GM21390 (cell line): ENCODE measurements at regions not wholly inside any gene's neighbourhood (a gene's known extent, or its start where the extent isn't known, plus 50 kb on each side); places are given as distances from the start of the nearest gene placed in this dataset.
"Not testable (repeated sequence)": the region's sequence is repeated elsewhere in the genome, so short reads cannot be mapped to it uniquely, and the experiment has no call there.

ENCODE experiments used
- ATAC-seq: cut with Tn5 transposase; IDR thresholded peaks from one replicate; pipeline ENCODE4 v1.9.1; 2021; ENCODE audit not compliant: unreplicated experiment

DNA sequence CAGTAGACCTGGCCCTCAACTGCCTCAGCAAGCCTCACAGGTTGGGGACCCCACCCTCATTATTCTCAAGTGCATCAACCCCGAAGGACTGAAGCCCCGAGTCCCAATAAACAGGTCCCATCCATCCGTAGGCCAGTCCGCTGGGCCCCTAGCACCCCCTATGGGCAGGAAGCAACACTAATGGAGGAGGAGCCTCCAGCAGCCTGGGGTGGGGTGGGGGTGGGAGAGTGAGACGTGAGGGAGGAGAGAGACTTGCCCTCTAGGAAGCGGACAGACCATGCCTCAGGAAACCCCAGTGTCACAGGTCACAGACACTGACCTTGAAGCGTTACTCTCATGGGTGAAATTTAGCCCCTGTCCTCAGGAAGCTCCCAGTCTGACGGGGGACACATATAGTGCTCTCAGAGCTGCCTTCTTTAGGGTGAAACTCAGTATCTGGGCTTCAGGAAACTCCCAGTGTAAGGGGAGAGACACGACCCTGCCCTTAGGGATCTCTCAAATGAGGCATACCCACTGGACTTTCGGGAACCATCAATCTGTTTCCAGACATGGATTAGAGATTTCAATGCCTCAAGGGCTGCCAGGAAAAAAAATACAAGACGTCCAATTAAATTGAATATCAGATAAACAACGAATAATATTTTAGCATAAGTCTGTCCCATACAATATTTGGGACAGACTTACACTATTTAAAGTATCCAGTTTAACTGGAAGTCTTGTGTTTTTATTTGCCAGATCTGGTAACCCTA, 125.8 kb downstream of the MRPL14 start:
- no peak for ATAC-seq

DNA sequence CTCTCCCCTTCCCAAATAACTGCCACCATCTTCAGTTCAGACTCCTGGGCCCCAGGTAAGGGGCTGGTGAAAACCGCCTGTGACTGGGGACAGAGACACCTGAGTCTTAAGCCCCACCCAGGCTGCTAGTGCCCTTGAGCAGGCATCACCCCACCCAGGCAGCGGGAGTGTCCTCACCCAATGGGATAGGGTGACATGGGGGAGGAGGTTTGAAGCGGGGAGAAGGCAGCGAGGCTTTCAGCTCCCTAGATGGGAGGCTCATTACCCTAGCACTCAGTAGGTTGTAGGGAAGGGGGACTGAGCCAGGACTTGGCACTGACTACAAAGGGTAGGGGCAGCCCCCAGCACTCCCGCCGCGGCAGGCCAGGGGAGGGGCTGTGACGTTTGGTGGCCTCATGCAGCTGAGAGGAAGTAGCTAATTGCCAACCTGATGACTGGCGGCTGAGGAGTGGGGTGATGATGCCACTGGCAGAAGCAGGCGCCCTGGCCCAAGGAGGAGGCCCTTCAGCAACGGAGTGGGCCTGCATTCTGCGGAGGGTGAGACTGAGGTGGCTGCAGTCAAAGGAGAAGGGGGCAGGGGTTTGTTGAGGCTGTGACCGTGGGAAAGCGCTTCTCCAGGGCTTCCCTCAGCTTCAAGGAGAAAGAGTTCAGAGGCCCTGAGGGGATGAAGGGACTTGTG, 126.9 kb downstream of the MRPL14 start:
- ATAC-seq: peak; percentile 31

DNA sequence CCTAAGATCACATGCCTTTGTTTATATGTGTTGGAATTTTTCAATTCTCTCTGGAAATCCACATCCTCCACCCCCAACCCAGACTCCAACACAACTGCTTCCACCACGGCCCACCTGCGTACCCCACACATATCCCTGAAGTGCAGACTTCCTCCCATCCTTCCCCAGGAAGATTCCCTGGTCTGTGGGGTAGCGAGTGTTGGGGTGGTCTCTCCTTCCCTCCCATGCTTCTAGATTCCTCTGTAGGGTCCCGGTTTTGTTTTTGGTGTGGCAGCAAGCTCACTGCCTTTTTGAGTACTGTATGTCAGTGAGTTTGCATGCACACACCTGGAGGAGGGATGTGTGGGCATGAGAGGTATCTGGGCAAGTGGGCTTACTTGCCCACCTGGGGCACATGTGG, 127.6 kb downstream of the MRPL14 start:
- no peak for ATAC-seq

DNA sequence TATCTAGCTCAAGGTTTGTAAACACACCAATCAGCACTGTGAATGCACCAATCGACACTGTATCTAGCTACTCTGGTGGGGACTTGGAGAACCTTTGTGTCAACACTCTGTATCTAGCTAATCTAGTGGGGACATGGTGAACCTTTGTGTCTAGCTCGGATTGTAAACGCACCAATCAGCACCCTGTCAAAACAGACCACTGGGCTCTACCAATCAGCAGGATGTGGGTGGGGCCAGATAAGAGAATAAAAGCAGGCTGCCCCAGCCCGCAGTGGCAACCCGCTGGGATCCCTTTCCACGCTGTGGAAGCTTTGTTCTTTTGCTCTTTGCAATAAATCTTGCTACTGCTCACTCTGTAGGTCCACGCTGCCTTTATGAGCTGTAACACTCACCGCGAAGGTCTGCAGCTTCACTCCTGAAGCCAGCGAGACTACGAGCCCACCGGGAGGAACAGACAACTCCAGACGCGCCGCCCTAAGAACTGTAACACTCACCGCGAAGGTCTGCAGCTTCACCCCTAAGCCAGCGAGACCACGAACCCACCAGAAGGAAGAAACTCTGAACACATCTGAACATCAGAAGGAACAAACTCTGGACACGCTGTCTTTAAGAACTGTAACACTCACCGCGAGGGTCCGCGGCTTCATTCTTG, 128.5 kb downstream of the MRPL14 start:
- not testable (repeated sequence) for ATAC-seq

DNA sequence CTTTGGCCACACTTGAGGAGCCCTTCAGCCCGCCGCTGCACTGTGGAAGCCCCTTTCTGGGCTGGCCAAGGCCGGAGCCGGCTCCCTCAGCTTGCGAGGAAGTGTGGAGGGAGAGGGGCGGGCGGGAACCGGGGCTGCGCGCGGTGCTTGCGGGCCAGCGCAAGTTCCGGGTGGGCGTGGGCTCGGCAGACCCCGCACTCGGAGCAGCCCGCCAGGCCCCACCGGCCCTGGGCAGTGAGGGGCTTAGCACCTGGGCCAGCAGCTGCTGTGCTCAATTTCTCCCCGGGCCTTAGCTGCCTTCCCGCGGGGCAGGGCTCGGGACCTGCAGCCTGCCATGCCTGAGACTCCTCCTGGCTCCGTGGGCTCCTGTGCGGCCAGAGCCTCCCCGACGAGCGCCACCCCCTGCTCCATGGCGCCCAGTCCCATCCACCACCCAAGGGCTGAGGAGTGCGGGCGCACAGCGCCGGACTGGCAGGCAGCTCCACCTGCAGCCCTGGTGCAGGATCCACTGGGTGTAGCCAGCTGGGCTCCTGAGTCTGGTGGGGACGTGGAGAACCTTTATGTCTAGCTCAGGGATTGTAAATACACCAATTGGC, 129.2 kb downstream of the MRPL14 start:
- not testable (repeated sequence) for ATAC-seq

DNA sequence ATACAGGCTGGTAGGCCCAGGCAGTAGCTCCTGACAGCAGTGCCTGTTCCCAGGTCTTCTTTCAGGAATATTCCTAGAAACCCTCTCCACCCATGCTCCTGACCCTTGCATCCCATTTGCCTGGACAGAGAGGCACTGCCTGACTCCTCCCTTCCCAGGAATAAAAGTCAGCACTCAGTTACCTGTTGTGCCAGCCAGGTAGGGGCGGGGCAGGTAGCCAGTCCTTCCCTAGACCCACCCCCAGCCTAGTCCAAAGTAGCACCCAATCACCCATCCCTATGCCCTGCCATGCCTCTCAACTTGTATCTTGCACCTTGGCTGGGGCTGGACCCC, 129.9 kb downstream of the MRPL14 start:
- no peak for ATAC-seq

DNA sequence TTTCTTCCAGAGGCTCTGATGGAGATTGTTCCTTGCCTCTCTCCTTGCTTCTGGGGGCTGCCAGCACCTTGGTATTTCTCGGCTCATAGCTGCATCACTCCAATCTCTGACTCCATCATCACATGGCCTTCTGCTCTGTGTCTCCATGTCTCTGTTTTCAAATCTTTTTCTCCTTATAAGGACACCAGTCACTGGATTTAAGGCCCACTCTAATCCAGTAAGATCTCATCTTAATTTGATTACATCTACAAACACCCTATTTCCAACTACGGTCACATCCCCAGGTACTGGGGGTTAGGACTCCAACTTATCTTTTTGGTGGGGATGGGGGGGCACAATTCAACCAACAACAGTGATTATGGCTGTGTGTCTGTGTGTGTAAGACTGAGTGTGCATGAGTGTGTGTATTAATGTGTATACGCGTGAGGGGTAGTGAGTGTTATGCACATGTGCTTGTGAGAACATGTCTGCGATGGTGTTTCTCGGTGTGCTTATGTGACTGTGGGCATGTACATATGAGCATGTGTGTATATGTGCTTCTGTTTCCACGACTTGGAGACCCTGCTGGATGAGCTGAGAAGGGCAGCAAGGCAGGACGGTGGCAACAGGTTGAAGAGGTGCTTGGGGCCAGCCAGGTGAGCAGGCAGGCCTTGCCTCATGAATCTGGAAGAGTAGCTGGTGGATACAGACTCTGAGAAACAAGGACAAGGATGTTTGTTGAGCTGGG, 130.5 kb downstream of the MRPL14 start:
- ATAC-seq: no peak

DNA sequence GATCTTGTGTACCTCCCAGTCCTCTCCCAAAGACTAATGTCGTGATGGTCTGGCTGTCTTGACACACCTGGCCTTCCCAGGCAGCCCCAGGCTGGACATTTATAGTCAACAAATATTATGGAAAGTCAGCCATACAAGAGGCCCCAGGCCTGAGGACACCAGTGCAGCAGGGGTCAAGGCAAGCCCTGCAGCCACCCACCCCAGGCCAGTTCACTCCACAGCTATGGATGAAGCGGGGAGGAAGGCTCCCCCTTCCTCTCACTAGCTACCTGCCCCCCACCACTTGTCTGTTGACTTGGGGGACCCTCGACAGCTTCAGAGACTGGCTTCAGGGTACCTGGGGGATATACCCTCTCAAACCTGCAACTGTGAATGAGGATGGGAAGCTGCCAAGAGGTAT, 132.1 kb downstream of the MRPL14 start:
- ATAC-seq: no peak

DNA sequence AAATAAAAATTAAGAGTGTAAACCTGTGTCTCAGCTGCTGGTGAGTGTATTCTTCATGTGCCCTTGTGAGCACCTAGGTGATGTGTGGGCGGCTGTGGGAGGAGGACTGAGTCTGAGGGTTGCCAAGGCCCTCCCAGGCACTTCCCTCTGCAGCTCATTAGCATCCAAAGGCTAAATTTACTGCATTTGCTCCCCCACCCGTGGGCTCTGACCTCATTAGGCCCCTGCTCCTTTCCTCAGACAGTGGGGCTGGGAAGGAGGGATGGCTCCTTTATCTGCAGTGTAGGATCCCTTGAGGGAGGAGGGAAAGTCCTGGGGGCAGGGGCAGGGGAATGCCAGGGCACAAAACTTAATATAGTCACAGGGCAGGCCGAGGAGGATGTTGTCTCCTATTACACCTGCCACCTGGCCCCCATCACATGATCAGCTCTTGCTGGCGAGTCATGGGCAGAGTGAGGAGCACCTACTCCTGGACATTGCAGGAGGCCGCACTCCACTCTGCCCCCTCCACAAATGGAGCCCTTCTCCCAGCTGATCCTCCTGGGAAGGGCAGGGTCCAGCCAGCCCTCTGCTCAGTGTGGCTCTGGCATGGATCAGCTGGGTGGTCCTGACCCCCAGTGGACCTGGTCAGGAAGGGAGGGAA, 133.2 kb downstream of the MRPL14 start:
- no peak for ATAC-seq

DNA sequence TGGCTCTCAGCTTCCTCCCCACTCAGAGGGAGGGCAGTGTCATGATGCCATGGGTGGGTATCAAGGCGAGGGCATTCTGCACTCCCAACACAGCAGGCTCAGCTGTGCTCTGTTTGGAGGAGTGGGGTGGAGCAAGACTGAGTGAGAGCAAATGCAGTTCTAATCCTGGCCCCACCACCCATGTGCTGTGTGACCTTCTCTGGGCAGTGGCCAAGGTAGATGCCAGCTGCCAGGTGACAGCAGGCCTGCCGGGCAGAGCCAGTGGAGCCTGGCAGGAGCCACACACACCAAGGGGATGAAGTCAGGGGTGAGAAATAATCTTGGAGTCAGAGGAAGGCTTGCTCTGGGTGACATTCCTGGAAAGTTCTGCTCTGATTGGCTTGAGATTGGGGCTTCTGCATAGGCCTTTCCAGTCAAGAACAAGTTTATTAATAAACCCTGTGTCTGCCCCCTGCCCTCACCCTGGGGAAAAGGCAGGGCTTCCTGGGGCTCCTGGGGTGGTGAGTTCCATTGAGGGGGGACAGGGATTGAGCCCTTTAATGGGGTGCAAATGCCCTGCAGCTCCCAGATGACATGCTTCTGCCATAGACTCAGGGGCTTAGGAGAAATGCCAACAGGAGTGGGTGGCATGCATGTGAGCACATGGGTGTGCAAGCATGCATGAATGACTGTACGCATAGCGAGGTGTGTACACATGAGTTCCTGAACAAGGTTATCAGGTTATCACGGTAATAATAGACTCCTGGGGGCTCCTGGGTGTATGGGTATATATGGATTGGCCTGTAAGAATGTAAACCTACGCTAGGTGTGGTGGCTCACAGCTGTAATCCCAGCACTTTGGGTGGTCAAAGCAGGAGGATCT, 134.2 kb downstream of the MRPL14 start:
- ATAC-seq: no peak

DNA sequence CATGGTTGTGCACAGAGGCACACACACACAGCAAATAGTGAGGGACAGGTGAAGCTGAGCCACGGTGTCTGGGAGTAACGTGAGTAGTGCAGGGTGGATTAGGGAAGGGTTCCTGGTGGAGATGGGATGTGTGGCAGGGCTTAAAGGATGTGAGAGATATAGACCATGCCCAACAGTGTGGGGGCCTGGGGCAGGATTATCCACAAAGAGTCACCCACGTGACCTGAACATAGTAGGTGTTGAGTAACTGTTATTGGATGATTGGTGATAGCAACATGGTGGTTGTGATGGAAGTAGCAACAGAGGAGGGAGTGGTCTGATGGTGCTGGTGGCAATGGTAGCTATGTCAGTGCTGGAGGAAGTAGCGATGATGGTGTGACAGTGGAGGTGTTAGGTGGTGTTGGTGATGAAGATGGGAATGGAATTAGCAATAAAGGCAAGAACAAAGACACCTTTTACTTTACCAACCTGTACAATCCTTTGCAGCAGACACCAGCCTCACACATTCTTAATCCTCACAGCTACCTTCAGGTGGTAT, 135.1 kb downstream of the MRPL14 start:
- no peak for ATAC-seq

DNA sequence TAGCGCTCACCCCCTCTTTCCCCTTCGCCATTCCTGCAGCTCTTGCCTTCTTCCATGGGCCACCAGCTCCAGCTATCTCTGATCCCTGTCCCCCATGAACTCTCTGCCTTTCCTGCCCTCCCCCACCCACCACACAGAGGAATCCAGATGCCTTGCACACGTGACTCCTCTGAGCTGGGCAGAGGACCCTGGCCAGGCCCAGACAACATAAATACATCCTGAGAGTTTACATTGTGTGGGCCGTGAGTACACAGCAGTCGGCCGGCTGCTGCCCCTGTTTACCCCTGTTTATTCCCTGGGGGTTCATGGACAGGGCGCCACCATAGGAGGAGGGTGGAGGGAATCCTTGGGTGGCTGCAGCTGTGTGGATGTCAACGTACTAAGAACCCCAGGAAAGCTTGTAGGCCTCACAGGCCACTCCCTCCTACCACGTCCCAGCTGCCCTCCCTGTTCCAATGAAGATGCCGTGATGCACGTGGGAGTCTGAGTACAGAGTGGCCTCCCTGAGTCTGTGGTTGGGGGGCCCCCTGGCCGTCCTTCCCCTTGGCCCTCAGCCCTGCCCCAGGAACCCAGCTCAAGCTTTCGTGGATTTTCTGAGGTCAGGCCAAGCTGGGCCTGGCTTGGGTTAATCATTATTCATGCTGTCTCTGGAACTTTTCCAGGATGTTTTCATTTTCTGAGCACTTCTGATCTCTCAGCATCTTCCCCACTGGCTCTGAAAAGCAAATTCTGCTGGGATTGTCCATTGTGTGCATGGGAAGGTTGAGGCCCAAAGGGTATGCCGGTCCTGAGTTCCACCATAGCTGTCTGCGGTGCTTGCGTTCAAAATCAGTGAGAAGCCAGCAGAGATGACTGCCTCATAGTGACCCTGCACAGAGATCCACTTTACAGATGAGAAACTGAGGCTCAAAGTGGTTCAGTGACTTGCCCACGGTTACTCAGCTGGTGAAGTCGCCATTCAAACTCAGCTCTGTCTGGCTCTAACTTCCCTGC, 136.3 kb downstream of the MRPL14 start:
- ATAC-seq: no peak

DNA sequence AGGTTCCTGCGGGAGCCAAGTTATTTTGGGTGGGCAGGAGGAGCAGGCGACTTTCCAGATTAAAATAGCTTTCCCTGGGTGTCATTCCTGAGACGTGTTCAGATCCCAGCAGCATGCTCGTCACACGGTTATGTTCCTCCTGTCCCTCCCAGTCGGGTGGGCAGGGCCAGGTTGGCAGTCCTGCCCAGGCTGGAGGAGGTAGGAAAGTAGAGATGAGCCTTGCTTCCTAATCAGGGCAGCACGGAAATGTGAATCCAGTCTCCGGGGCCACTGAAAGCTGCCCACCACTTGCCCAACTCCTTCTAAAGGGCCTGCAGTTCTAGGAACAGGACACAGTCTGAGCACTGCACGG, 137.0 kb downstream of the MRPL14 start:
- ATAC-seq: no peak

DNA sequence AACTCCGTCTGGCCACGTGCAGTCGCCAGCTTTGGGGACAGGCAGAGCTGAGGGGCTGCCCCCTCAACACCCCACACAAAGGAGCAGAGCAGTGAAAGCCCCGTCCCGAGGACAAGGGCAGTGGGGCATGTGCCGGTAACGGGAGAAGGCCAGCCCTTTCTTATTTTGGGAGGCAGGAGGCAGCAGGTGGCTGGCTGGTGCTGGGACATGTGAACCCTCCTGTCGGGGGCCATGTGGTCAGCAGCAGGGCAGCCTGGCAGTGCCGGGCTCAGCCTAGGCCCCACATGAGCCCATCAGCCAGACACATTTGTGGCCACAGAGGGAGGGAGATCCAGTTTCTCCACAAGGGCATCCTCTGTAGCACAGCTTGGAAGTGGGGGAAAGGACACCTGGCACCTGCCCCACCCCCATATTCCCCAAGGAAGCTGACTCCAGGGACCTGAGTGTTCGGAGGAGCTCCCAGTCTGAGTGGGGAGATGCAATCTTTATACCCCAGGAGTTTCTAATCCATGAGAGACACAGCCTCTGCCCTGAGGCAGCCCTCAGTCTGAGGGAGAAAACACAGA, 137.6 kb downstream of the MRPL14 start:
- no peak for ATAC-seq

DNA sequence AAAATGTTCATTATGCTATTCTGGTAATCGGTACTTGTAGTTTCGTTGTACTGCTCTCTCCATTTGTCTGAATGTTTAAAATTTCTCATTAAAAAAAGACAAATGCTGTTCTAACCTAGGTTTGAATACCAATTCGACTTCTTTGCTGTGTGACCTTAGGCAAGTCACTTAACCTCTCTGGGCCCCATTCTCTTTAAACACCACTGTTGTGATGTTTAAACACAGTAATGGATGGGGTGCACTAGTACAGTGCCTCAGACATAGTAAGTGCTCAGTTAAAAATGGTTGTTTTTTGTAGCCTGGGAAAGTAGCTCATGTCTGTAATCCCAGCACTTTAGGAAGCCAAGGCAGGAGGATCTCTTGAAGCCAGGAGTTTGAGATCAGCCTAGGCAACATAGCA, 138.5 kb downstream of the MRPL14 start:
- no peak for ATAC-seq

DNA sequence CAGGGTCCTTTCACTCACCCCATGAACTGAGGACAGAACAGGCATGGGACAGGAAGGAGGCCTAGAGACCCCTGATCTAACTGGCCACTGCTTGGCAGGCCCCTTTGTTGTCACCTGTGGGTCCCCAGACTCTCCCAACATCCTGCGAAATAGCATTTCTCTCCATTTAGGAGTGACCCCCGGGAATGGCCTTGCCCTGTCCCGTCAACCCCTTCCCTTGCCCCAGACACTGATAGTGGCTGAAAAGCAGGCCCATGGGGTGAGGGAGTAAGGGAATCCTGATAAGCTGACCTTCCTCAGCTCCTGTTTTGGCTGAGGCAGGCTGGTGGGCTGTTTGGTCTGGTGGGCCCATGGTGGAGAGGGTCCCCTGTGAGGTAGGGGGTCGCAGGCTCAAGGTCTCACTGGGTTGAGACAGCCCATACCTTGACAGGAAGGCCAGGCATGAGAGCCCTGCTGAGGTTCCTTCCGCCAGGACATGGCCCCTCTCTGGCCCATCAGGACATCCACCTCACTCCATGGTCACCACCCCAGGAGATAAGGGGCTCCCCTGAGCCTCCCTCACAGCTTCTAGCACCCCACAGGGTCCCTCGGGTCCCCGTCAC, 139.3 kb downstream of the MRPL14 start:
- no peak for ATAC-seq

DNA sequence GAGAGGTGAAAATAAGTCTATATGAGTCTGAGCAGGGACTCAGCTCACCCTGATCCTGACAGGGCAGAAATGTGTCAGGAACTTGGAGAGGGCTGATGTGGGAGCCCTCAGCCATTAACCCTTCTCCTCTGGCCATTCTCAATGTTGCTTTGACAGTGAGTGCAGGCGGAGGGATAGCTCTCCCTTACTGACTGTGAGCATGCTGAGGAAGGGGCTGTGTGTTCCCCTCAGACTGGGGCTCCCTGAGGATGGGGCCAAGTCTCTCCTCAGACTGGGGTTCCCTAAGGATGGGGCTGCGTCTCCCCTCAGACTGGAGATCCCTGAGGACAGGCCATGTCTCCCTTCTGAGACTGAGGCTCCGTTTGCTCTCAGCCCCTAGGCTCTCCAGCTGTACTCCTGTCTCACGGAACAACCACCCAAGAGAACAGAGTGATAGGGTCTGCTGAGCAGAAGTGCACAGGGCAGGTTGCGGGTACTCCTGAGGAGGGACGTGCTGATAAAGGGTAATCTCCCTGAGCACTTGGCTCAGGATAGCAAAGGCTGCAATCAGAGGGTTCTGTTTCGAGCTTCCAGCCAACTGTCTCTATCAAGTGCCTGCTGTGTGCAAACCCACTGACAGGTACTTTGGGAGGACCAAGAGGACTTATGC, 141.0 kb downstream of the MRPL14 start:
- no peak for ATAC-seq
